GM19372 (cell line): ENCODE measurements at regions not wholly inside any gene's neighbourhood (a gene's known extent, or its start where the extent isn't known, plus 50 kb on each side); places are given as distances from the start of the nearest gene placed in this dataset.

Experiments used
- ATAC-seq: cut with Tn5 transposase; IDR thresholded peaks from one replicate; pipeline ENCODE4 v1.9.1; 2021; ENCODE audit warnings: mild to moderate bottlenecking, low read depth, moderate library complexity; ENCODE audit not compliant: unreplicated experiment

DNA sequence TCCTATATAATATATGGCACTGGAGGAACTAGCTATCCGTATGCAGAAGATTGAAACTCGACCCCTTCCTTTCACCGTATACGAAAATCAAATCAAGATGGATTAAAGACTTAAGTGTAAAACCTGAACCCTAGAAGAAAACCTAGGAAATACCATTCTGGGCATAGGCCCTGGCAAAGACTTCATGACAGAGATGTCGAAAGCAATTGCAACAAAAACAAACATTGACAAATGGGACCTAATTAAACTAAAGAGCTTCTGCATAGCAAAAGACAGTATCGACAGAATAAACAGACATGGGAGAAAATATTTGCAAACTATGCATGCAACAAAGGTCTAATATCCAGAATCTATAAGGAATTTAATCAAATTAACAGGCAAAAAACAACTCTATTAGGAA lies 61.4 kb upstream of the HDAC9 start:
- ATAC-seq = no peak

GRCh38 chr7:18437101-18437500 lies 58.4 kb upstream of the HDAC9 start:
- no peak for ATAC-seq

DNA sequence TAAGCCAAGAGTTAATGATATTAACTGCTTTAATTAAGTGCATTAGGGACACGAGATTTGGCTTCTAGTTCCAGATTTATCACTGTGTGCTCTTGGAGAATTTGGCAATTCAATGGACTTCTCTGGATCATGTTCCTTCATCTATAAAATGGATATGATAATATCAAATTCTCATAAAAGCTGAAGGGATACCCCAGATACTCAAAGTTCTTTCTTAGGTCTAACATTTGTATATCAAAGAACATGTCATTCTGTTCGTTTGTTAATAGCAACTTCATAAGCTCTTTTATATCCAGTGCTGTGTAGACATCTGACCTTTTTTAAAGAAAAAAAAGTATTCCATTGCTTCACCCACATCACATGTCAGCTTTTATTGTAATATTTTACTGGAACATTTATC lies 54.6 kb upstream of the HDAC9 start:
- ATAC-seq = no peak

DNA sequence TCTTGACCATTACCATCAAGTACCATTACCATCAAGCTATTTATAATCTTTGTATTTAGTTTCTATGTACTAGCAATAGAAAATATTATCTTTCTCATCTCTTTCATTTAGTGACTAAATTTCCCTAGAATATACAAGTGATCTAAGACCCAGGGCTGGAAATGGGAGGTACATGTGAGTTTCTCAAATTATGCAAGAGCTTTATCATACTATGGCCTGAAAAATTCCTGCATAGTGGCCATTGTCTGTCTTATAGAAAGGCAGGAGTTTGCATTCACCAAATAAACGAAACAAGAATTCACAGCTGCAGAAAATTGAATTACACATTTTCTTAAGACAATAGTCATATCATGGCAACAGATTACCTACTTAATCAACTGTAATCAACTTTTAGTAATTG lies 50.7 kb upstream of the HDAC9 start:
- no peak for ATAC-seq

GRCh38 chr7:18445483-18445882 lies 50.1 kb upstream of the HDAC9 start:
- ATAC-seq = no peak
